ENCODE measurements at regions not wholly inside any gene's neighbourhood (a gene's known extent, or its start where the extent isn't known, plus 50 kb on each side); places are given as distances from the start of the nearest gene placed in this dataset.
"Not testable (repeated sequence)": the region's sequence is repeated elsewhere in the genome, so short reads cannot be mapped to it uniquely, and the experiment has no call there.

DNA sequence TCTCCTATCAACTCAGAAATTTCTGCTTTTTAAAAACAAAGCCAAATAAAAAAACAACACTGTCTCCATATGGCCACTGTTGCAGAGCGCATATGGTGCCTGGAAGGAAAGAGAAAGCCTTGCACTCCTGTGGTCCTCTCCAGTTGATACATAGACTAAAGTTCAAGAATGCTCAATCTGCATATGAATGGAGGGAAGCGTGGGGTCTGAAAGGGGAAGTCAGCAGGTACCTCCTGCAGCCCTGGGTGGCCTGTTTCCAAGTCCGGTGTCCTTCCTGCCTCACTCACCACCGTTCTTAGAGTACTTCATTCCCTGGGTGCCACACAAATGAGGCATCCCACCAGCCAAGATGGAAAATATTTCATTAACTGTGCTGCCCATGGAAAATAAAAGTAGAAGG is 138.3 kb upstream of the PALS2 start:
- Histone ChIP-seq H3F3A (ENCODE audit: low read length, unreplicated experiment) (no peaks in the 10 kb centered on the region), H3K9me2 (replicated peaks; ENCODE audit: low read length) (no peaks in the 10 kb centered on the region), H3K4me2 (ENCODE audit: low read length) (no peak overlapping the region), H3K4me3 (ENCODE audit: low read length) (no peak overlapping the region), H2AFZ (ENCODE audit: low read length) (no peak overlapping the region), H3K79me2 (ENCODE audit: low read length) (no peaks in the 10 kb centered on the region), H3K27ac (ENCODE audit: low read length) (no peak overlapping the region), H3K4me1 (ENCODE audit: insufficient read depth, low read length) (no peaks in the 10 kb centered on the region), H4K20me1 (ENCODE audit: low read length) (no peaks in the 10 kb centered on the region), H3K36me3 (ENCODE audit: low read depth, low read length) (no peaks in the 10 kb centered on the region), H3K9me3 (ENCODE audit: low read length) (no peaks in the 10 kb centered on the region), H3K9ac (ENCODE audit: low read length) (no peak overlapping the region), H3K27me3 (ENCODE audit: low read length) (peaks cover 19% of the 10 kb centered on the region; the same call in 1 of the 2 replicates)
- TF ChIP-seq EZH2phosphoT487 (IDR thresholded peaks at IDR 0.05; ENCODE audit: borderline replicate concordance, low read length): no peak
- TF ChIP-seq, protein P1, sequence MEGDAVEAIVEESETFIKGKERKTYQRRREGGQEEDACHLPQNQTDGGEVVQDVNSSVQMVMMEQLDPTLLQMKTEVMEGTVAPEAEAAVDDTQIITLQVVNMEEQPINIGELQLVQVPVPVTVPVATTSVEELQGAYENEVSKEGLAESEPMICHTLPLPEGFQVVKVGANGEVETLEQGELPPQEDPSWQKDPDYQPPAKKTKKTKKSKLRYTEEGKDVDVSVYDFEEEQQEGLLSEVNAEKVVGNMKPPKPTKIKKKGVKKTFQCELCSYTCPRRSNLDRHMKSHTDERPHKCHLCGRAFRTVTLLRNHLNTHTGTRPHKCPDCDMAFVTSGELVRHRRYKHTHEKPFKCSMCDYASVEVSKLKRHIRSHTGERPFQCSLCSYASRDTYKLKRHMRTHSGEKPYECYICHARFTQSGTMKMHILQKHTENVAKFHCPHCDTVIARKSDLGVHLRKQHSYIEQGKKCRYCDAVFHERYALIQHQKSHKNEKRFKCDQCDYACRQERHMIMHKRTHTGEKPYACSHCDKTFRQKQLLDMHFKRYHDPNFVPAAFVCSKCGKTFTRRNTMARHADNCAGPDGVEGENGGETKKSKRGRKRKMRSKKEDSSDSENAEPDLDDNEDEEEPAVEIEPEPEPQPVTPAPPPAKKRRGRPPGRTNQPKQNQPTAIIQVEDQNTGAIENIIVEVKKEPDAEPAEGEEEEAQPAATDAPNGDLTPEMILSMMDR (conservative IDR thresholded peaks at IDR 0.05; ENCODE audit: low read depth, low read length): no peak
- no peak for TF ChIP-seq EZH2 (IDR thresholded peaks at IDR 0.05; ENCODE audit: low read length, unreplicated experiment)
- ChIA-PET CTCF (no interaction called here), POLR2A (ENCODE audit: unreplicated experiment) (no interaction called here)
- no peak for DNase-seq
- no TSS peak for BruUV-seq (replicated peaks)
- no peak for ATAC-seq
- intact Hi-C loops (cut with micrococcal nuclease): no loop called here

DNA sequence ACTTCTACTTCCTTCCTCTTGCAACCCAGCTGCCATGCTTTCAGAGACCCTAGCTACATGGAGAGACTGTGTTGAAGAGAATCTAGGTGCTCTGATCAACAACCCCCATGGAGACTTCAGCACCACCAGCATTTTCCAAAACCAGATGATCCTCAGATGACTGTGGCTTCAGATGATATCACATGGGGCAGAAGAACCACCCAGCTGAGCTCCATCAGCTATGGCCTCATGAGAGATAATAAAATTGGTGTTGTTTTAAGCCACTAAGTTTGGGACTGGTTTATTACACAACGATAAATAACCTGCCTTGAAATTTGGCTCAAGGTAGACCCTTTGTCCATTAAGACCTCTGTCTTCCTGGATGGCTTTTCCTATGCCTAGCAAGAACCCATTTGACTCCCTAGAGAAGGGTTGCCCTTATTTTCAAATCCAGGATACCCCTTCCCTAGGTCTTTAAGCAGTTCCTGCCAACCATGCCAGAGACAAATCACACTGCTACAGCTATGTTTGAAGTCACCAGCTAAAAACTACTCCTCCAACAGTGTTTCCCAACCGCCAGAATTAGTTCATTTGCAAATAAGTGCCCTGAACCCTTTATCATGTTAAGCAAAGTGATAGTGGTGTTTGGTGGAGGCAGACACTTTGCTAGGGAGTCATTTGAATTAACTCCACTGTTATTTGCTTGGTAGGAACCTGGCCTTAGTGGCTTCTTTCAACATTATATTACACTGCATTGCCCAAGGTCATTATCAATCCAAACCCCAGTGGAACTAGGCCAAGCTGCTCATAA is 136.9 kb upstream of the PALS2 start:
- Histone ChIP-seq H3F3A (ENCODE audit: low read length, unreplicated experiment) (no peaks in the 10 kb centered on the region), H3K9ac (ENCODE audit: low read length) (no peak overlapping the region), H3K79me2 (ENCODE audit: low read length) (no peaks in the 10 kb centered on the region), H4K20me1 (ENCODE audit: low read length) (no peaks in the 10 kb centered on the region), H2AFZ (ENCODE audit: low read length) (no peak overlapping the region), H3K4me1 (ENCODE audit: insufficient read depth, low read length) (no peaks in the 10 kb centered on the region), H3K9me2 (replicated peaks; ENCODE audit: low read length) (no peaks in the 10 kb centered on the region), H3K4me2 (ENCODE audit: low read length) (no peak overlapping the region), H3K9me3 (ENCODE audit: low read length) (no peaks in the 10 kb centered on the region), H3K27me3 (ENCODE audit: low read length) (peaks cover 19% of the 10 kb centered on the region; the same call in 1 of the 2 replicates), H3K27ac (ENCODE audit: low read length) (no peak overlapping the region), H3K36me3 (ENCODE audit: low read depth, low read length) (no peaks in the 10 kb centered on the region), H3K4me3 (ENCODE audit: low read length) (no peak overlapping the region)
- ChIA-PET CTCF (no interaction called here), POLR2A (ENCODE audit: unreplicated experiment) (no interaction called here)
- BruUV-seq (replicated peaks): no TSS peak
- intact Hi-C loops (cut with micrococcal nuclease): no loop called here
- no peak for DNase-seq
- TF ChIP-seq, protein P1 (conservative IDR thresholded peaks at IDR 0.05; ENCODE audit: low read depth, low read length): no peak
- TF ChIP-seq EZH2phosphoT487 (IDR thresholded peaks at IDR 0.05; ENCODE audit: borderline replicate concordance, low read length) (no peak), EZH2 (IDR thresholded peaks at IDR 0.05; ENCODE audit: low read length, unreplicated experiment) (no peak)
- no peak for ATAC-seq

DNA sequence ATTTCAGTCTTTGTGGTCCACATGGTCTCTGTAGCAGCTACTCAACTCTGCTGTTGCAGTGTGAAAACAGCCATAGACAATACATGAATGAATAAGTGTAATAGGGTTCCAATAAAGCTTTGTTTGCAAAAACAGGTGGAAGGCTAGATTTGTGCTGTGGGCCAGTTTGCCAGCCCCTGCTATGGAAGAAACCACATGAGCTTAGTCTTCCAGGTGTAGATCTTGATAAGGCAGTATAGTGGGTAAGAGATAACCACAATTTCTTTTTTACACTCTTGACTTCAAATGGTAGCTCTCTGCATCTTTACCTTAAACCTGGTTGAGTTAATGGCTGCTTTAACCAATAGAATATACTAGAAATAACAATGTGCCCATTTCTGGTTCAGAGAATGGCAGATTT is 135.0 kb upstream of the PALS2 start:
- H3K27ac ChIP-seq (ENCODE audit: low read length): no peak overlapping the region
- BruUV-seq (replicated peaks): no TSS peak
- no peak overlapping the region for H2AFZ ChIP-seq (ENCODE audit: low read length)
- H3K4me3 ChIP-seq (ENCODE audit: low read length): no peak overlapping the region
- no peaks in the 10 kb centered on the region for H4K20me1 ChIP-seq (ENCODE audit: low read length)
- DNase-seq (no peak), ATAC-seq (no peak)
- TF ChIP-seq, protein P1 (conservative IDR thresholded peaks at IDR 0.05; ENCODE audit: low read depth, low read length): no peak
- TF ChIP-seq EZH2 (IDR thresholded peaks at IDR 0.05; ENCODE audit: low read length, unreplicated experiment): no peak
- TF ChIP-seq EZH2phosphoT487 (IDR thresholded peaks at IDR 0.05; ENCODE audit: borderline replicate concordance, low read length): no peak
- no peak overlapping the region for H3K4me2 ChIP-seq (ENCODE audit: low read length)
- no peaks in the 10 kb centered on the region for H3K79me2 ChIP-seq (ENCODE audit: low read length)
- POLR2A ChIA-PET (ENCODE audit: unreplicated experiment): no interaction called here
- no peaks in the 10 kb centered on the region for H3K9me2 ChIP-seq (replicated peaks; ENCODE audit: low read length)
- no peaks in the 10 kb centered on the region for H3F3A ChIP-seq (ENCODE audit: low read length, unreplicated experiment)
- H3K9me3 ChIP-seq (ENCODE audit: low read length): no peaks in the 10 kb centered on the region
- CTCF ChIA-PET: no interaction called here
- H3K27me3 ChIP-seq (ENCODE audit: low read length): peaks cover 19% of the 10 kb centered on the region; the same call in 1 of the 2 replicates
- no peaks in the 10 kb centered on the region for H3K36me3 ChIP-seq (ENCODE audit: low read depth, low read length)
- no peak overlapping the region for H3K9ac ChIP-seq (ENCODE audit: low read length)
- H3K4me1 ChIP-seq (ENCODE audit: insufficient read depth, low read length): no peaks in the 10 kb centered on the region
- intact Hi-C loops (cut with micrococcal nuclease): no loop called here

DNA sequence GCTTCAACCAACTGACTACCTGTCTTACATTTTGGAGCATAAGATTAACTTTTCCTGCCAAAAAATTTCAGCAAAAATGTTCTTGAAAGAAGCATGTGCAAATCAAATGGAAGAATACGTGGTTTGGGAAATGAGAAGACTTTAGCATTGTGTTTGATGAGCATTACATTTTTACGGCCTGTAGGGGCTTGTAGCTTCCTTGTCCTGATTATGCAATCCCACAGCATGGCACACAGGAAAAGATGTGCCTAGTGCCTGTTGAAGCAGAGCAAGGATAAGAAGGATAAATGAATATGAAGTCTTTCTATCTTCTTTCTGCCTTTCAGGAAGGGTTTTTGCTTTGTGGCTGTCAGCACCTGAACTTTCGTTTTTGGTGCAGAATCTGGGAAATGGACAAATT is 134.1 kb upstream of the PALS2 start:
- intact Hi-C loops (cut with micrococcal nuclease); DNase-seq; H3K4me1 ChIP-seq (ENCODE audit: insufficient read depth, low read length); H3K27ac ChIP-seq (ENCODE audit: low read length); H2AFZ ChIP-seq (ENCODE audit: low read length); H3K79me2 ChIP-seq (ENCODE audit: low read length); H3K9me3 ChIP-seq (ENCODE audit: low read length); H3K36me3 ChIP-seq (ENCODE audit: low read depth, low read length); H4K20me1 ChIP-seq (ENCODE audit: low read length); H3K4me2 ChIP-seq (ENCODE audit: low read length); POLR2A ChIA-PET (ENCODE audit: unreplicated experiment); ATAC-seq; BruUV-seq (replicated peaks); H3K9ac ChIP-seq (ENCODE audit: low read length); H3K4me3 ChIP-seq (ENCODE audit: low read length); CTCF ChIA-PET; H3F3A ChIP-seq (ENCODE audit: low read length, unreplicated experiment); H3K9me2 ChIP-seq (replicated peaks; ENCODE audit: low read length): not testable (repeated sequence)
- peaks cover 19% of the 10 kb centered on the region; the same call in 1 of the 2 replicates for H3K27me3 ChIP-seq (ENCODE audit: low read length)

Data from PC-3 (cell line).